ENCODE measurements at regions not wholly inside any gene's neighbourhood (a gene's known extent, or its start where the extent isn't known, plus 50 kb on each side); places are given as distances from the start of the nearest gene placed in this dataset.
A peak's percentile ranks its signal among the peaks of the same experiment; 100 is the strongest.

- DNase-seq (ENCODE audit: low read depth) = peak; percentile 86
Measured at GRCh38 chr5:33369485-33370465, 71.0 kb upstream of the TARS1 start.

- DNase-seq (ENCODE audit: low read depth) = no peak
Measured at GRCh38 chr5:33370466-33370859, 70.3 kb upstream of the TARS1 start.

- no peak for DNase-seq (ENCODE audit: low read depth)
Measured at GRCh38 chr5:33371660-33372059, 69.1 kb upstream of the TARS1 start.

DNA sequence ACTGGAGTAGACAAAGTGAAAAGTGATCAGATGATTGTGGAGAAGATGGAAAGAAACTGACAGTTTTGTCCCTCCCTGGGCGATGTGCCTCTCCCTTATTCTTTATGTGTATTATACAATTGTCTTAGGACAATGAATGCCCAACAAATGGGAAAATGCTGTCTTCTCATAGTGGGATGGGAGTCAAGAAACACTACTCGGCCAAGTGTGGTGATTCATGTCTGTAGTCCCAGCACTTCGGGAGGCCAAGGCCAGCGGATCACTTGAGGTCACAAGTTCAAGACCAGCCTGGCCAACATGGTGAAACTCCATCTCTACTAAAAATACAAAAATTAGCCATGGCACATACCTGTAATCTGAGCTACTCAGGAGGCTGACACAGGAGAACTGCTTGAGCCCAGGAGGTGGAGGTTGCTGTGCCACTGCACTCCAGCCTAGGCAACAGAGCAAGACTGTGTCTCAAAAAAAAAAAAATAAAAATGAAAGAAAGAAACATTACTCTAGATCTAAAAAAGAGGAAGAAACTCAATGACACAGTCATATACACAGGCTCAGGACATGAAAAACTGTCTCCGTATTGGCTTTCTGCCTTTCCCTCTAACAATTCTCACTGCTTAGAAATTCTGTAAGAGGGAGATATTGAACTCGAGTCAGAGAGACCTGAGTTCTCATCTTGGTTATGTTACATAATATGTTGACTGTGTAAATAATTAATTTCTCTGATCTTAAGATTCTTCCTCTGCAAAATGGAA is 67.9 kb upstream of the TARS1 start:
- no peak for DNase-seq (ENCODE audit: low read depth)

GRCh38 chr5:33375900-33376299 is 64.9 kb upstream of the TARS1 start:
- no peak for DNase-seq (ENCODE audit: low read depth)

- DNase-seq (ENCODE audit: low read depth) = peak; percentile 48
Measured at GRCh38 chr5:33379757-33380156, 61.0 kb upstream of the TARS1 start.

- DNase-seq (ENCODE audit: low read depth) = no peak
Measured at GRCh38 chr5:33381243-33381642, 59.5 kb upstream of the TARS1 start.

Measured in RPMI7951 (cell line).